VCaP (cell line): ENCODE measurements at regions not wholly inside any gene's neighbourhood (a gene's known extent, or its start where the extent isn't known, plus 50 kb on each side); places are given as distances from the start of the nearest gene placed in this dataset.

Experiments
- H3K27ac ChIP-seq: fragments of 450-650 bp; 2 replicates; pipeline ENCODE4 v1.5.1; 2017
- CTCF ChIP-seq: fragments of 450-650 bp; conservative IDR thresholded peaks from 2 replicates; pipeline ENCODE4 v1.5.1; 2017; ENCODE audit warnings: mild to moderate bottlenecking, moderate library complexity

GRCh38 chr2:180759631-180760030 lies 220.8 kb upstream of the UBE2E3 start:
- no peak for TF ChIP-seq CTCF
- no peak overlapping the region for H3K27ac ChIP-seq

GRCh38 chr2:180753809-180754761 lies 226.3 kb upstream of the UBE2E3 start:
- TF ChIP-seq CTCF = no peak
- H3K27ac ChIP-seq = no peak overlapping the region

GRCh38 chr2:180751306-180751920 lies 229.0 kb upstream of the UBE2E3 start:
- H3K27ac ChIP-seq = no peak overlapping the region
- no peak for TF ChIP-seq CTCF

- no peak for TF ChIP-seq CTCF
- no peak overlapping the region for H3K27ac ChIP-seq
These were observed 232.7 kb upstream of the UBE2E3 start for GRCh38 chr2:180747728-180748127.

- H3K27ac ChIP-seq = no peak overlapping the region
- no peak for TF ChIP-seq CTCF
These were observed 237.0 kb upstream of the UBE2E3 start for GRCh38 chr2:180743401-180743800.

- H3K27ac ChIP-seq = no peak overlapping the region
- no peak for TF ChIP-seq CTCF
These were observed 237.6 kb upstream of the UBE2E3 start for GRCh38 chr2:180742801-180743200.

GRCh38 chr2:180739070-180739469 lies 241.3 kb upstream of the UBE2E3 start:
- no peak for TF ChIP-seq CTCF
- H3K27ac ChIP-seq = no peak overlapping the region
